ENCODE measurements at regions not wholly inside any gene's neighbourhood (a gene's known extent, or its start where the extent isn't known, plus 50 kb on each side); places are given as distances from the start of the nearest gene placed in this dataset.

DNA sequence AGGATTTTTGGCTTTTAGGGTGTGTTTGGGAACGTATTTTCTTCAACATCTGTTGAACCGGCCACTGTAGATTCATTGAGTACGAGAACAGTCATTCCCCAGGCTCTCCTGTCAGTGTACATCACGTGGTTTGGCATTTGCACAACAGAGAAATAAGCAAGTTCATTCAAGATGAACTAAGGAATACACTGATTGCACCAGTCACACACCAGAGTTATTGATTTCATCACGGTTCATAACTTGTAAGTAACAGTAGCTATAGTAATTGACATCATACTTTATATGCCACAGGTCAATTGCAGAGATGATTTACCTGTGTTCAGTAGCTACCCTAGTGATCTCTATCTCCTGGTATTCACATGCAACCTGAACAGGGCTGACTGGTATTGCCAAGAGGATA is 90.7 kb upstream of the ETS2 start:
- Histone ChIP-seq H3K27ac (ENCODE audit: low read depth, low read length, poor library complexity, severe bottlenecking) (no peak overlapping the region), H3K36me3 (ENCODE audit: insufficient read depth, low read length) (no peaks in the 10 kb centered on the region), H3K9me3 (ENCODE audit: low read length) (no peaks in the 10 kb centered on the region), H3K4me3 (ENCODE audit: low read depth, low read length, poor library complexity, severe bottlenecking) (no peak overlapping the region), H2AFZ (ENCODE audit: low read length) (no peak overlapping the region), H3K4me2 (ENCODE audit: low read length) (no peak overlapping the region), H3K9me2 (ENCODE audit: insufficient read depth, low read length) (no peaks in the 10 kb centered on the region), H3K4me1 (ENCODE audit: insufficient read depth, low read length, poor library complexity, severe bottlenecking) (no peaks in the 10 kb centered on the region), H4K20me1 (ENCODE audit: insufficient read depth, low read length) (no peaks in the 10 kb centered on the region), H3K79me2 (ENCODE audit: insufficient read depth, low read depth, low read length) (no peaks in the 10 kb centered on the region)
- no peak for DNase-seq (ENCODE audit: low spot score)
- no peak for TF ChIP-seq EZH2phosphoT487 (IDR thresholded peaks at IDR 0.05; ENCODE audit: borderline replicate concordance, low read depth, low read length)
- TF ChIP-seq, protein P1, sequence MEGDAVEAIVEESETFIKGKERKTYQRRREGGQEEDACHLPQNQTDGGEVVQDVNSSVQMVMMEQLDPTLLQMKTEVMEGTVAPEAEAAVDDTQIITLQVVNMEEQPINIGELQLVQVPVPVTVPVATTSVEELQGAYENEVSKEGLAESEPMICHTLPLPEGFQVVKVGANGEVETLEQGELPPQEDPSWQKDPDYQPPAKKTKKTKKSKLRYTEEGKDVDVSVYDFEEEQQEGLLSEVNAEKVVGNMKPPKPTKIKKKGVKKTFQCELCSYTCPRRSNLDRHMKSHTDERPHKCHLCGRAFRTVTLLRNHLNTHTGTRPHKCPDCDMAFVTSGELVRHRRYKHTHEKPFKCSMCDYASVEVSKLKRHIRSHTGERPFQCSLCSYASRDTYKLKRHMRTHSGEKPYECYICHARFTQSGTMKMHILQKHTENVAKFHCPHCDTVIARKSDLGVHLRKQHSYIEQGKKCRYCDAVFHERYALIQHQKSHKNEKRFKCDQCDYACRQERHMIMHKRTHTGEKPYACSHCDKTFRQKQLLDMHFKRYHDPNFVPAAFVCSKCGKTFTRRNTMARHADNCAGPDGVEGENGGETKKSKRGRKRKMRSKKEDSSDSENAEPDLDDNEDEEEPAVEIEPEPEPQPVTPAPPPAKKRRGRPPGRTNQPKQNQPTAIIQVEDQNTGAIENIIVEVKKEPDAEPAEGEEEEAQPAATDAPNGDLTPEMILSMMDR (conservative IDR thresholded peaks at IDR 0.05; ENCODE audit: low read length), result no peak
- POLR2A ChIA-PET, result no interaction called here
- CTCF ChIA-PET (ENCODE audit: unreplicated experiment), result interaction anchor here (0.5 kb wide), 1 partner anchor 1165 kb away, joined by 4 read pairs; no protein-coding TSS in a partner anchor
- no TSS peak for BruUV-seq (replicated peaks)
- intact Hi-C loops (cut with micrococcal nuclease; ENCODE audit: unreplicated experiment), result no loop called here

DNA sequence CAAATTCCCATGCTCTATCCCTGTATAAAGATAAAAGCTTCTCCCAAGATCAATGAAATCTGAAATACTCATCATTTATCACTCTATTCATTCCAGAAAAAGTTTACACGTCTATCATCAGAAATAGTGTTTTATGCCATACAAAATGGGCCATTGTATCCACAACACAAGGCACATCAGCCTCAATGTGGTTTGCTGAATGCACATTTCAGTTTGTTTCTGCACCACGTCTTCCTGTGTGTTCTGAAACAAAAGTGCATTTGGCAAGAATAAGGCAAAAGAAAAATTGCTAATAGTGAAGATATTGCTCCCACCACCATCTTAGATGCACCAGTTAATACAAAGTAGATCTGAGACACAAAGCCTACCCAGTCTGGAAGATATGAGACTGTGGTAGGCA is 89.6 kb upstream of the ETS2 start:
- no peak overlapping the region for H3K27ac ChIP-seq (ENCODE audit: low read depth, low read length, poor library complexity, severe bottlenecking)
- ChIA-PET POLR2A (interaction anchor here (0.6 kb wide), 1 partner anchor 10 kb away, joined by 3 read pairs; no protein-coding TSS in a partner anchor), CTCF (ENCODE audit: unreplicated experiment) (no interaction called here)
- TF ChIP-seq EZH2phosphoT487 (IDR thresholded peaks at IDR 0.05; ENCODE audit: borderline replicate concordance, low read depth, low read length), result no peak
- TF ChIP-seq, protein P1 (conservative IDR thresholded peaks at IDR 0.05; ENCODE audit: low read length), result no peak
- no peaks in the 10 kb centered on the region for H4K20me1 ChIP-seq (ENCODE audit: insufficient read depth, low read length)
- DNase-seq (ENCODE audit: low spot score), result no peak
- no peaks in the 10 kb centered on the region for H3K9me2 ChIP-seq (ENCODE audit: insufficient read depth, low read length)
- H2AFZ ChIP-seq (ENCODE audit: low read length), result no peak overlapping the region
- no peaks in the 10 kb centered on the region for H3K79me2 ChIP-seq (ENCODE audit: insufficient read depth, low read depth, low read length)
- H3K4me1 ChIP-seq (ENCODE audit: insufficient read depth, low read length, poor library complexity, severe bottlenecking), result no peaks in the 10 kb centered on the region
- no peak overlapping the region for H3K4me3 ChIP-seq (ENCODE audit: low read depth, low read length, poor library complexity, severe bottlenecking)
- intact Hi-C loops (cut with micrococcal nuclease; ENCODE audit: unreplicated experiment), result no loop called here
- no peak overlapping the region for H3K4me2 ChIP-seq (ENCODE audit: low read length)
- BruUV-seq (replicated peaks), result no TSS peak
- no peaks in the 10 kb centered on the region for H3K9me3 ChIP-seq (ENCODE audit: low read length)
- no peaks in the 10 kb centered on the region for H3K36me3 ChIP-seq (ENCODE audit: insufficient read depth, low read length)

DNA sequence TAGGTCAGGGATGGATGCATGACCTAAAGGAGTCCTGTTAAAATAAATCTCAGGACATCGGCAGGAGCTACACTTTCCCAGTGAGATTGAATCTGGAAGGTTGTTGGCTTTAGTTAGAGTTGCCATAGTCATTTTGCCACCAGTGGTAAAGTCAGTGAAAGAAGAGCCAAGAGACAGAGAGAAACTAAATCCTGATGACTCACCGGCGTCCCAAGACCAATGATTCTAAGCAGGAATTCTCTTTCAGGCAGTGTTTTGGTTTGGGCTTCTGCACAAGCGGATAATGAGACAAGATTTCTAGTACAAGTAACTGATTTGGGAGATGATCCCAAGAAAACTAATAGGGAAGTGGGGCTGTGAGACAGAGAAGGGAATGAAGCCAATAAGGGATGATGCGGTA is 88.8 kb upstream of the ETS2 start:
- H3K9me3 ChIP-seq (ENCODE audit: low read length), result no peaks in the 10 kb centered on the region
- no peak overlapping the region for H3K27ac ChIP-seq (ENCODE audit: low read depth, low read length, poor library complexity, severe bottlenecking)
- ChIA-PET CTCF (ENCODE audit: unreplicated experiment) (no interaction called here), POLR2A (no interaction called here)
- no peaks in the 10 kb centered on the region for H3K4me1 ChIP-seq (ENCODE audit: insufficient read depth, low read length, poor library complexity, severe bottlenecking)
- no peak for DNase-seq (ENCODE audit: low spot score)
- H4K20me1 ChIP-seq (ENCODE audit: insufficient read depth, low read length), result no peaks in the 10 kb centered on the region
- H3K4me2 ChIP-seq (ENCODE audit: low read length), result no peak overlapping the region
- H3K79me2 ChIP-seq (ENCODE audit: insufficient read depth, low read depth, low read length), result no peaks in the 10 kb centered on the region
- H3K9me2 ChIP-seq (ENCODE audit: insufficient read depth, low read length), result no peaks in the 10 kb centered on the region
- intact Hi-C loops (cut with micrococcal nuclease; ENCODE audit: unreplicated experiment), result no loop called here
- no TSS peak for BruUV-seq (replicated peaks)
- H2AFZ ChIP-seq (ENCODE audit: low read length), result no peak overlapping the region
- no peak overlapping the region for H3K4me3 ChIP-seq (ENCODE audit: low read depth, low read length, poor library complexity, severe bottlenecking)
- TF ChIP-seq, protein P1 (conservative IDR thresholded peaks at IDR 0.05; ENCODE audit: low read length), result no peak
- no peak for TF ChIP-seq EZH2phosphoT487 (IDR thresholded peaks at IDR 0.05; ENCODE audit: borderline replicate concordance, low read depth, low read length)
- H3K36me3 ChIP-seq (ENCODE audit: insufficient read depth, low read length), result no peaks in the 10 kb centered on the region
